C4-2B (cell line): ENCODE measurements at regions not wholly inside any gene's neighbourhood (a gene's known extent, or its start where the extent isn't known, plus 50 kb on each side); places are given as distances from the start of the nearest gene placed in this dataset.

Source experiments
- H3K27ac ChIP-seq: fragments of 450-650 bp; 2 replicates; pipeline ENCODE4 v1.5.1; 2017
- CTCF ChIP-seq: fragments of 450-650 bp; conservative IDR thresholded peaks from 2 replicates; pipeline ENCODE4 v1.5.1; 2017; ENCODE audit warnings: mild to moderate bottlenecking
- ZFX ChIP-seq: fragments of 450-650 bp; IDR thresholded peaks from 2 replicates; pipeline ENCODE4 v1.6.1; 2017

- no peak overlapping the region for H3K27ac ChIP-seq
- TF ChIP-seq ZFX (no peak), CTCF (no peak)
Measured at GRCh38 chr3:140761076-140761639, 83.3 kb downstream of the TRIM42 start.

GRCh38 chr3:140762746-140763145, 84.9 kb downstream of the TRIM42 start:
- no peak for TF ChIP-seq CTCF
- TF ChIP-seq ZFX, result no peak
- no peak overlapping the region for H3K27ac ChIP-seq

GRCh38 chr3:140763532-140763931, 85.7 kb downstream of the TRIM42 start:
- TF ChIP-seq ZFX (no peak), CTCF (no peak)
- no peak overlapping the region for H3K27ac ChIP-seq

- TF ChIP-seq ZFX (no peak), CTCF (no peak)
- no peak overlapping the region for H3K27ac ChIP-seq
Measured at GRCh38 chr3:140765246-140765645, 87.4 kb downstream of the TRIM42 start.

- no peak overlapping the region for H3K27ac ChIP-seq
Measured at GRCh38 chr3:140766465-140766864, 88.6 kb downstream of the TRIM42 start.

GRCh38 chr3:140767566-140767965, 89.7 kb downstream of the TRIM42 start:
- TF ChIP-seq CTCF (no peak), ZFX (no peak)
- H3K27ac ChIP-seq, result no peak overlapping the region

More at GRCh38 chr3:140766465-140766864, 88.6 kb downstream of the TRIM42 start:
- no peak for TF ChIP-seq ZFX
- no peak for TF ChIP-seq CTCF

GRCh38 chr3:140768941-140769340, 91.1 kb downstream of the TRIM42 start:
- no peak overlapping the region for H3K27ac ChIP-seq
- TF ChIP-seq CTCF (no peak), ZFX (no peak)
